HepG2 (cell line): ENCODE measurements at regions not wholly inside any gene's neighbourhood (a gene's known extent, or its start where the extent isn't known, plus 50 kb on each side); places are given as distances from the start of the nearest gene placed in this dataset.

Source experiments
- EP300 ChIP-seq, 3 experiments: sonication (generic) in 1 of 3; formaldehyde crosslinking in 1 of 3; IDR thresholded peaks; 2 replicates each; pipeline versions ENCODE4 v1.5.1 to v1.6.1; 2011 to 2020; ENCODE audit warnings: low read depth in 2 of 3, low read length in 2 of 3, borderline replicate concordance in 1 of 3, improper control_type of control experiment in 1 of 3, mild to moderate bottlenecking in 1 of 3, missing genetic modification reagents in 1 of 3, moderate library complexity in 1 of 3
- FIP1L1 ChIP-seq: fragments of 200-400 bp; formaldehyde crosslinking; IDR thresholded peaks from 2 replicates; pipeline ENCODE4 v1.6.1; 2018; ENCODE audit warnings: low read depth, mild to moderate bottlenecking, low read length, moderate library complexity, borderline replicate concordance; ENCODE audit not compliant: insufficient read depth
- KDM4B ChIP-seq: sonication (generic); formaldehyde crosslinking; IDR thresholded peaks from 2 replicates; pipeline ENCODE4 v1.4.0; 2020; ENCODE audit warnings: missing genetic modification reagents
- KLF16 ChIP-seq, 2 experiments: sonication (generic) in 1 of 2; formaldehyde crosslinking in 1 of 2; IDR thresholded peaks; 2 replicates each; pipeline versions ENCODE4 v1.6.1 to v1.8.0; 2016 to 2023; ENCODE audit warnings: missing genetic modification reagents in 2 of 2, missing compliant biosample characterization in 1 of 2
- MIER3 ChIP-seq: IDR thresholded peaks from 2 replicates; pipeline ENCODE4 v1.6.1; 2016; ENCODE audit warnings: missing compliant biosample characterization, borderline replicate concordance
- POLR2A ChIP-seq, 2 experiments: IDR thresholded peaks; 2 replicates each; pipeline ENCODE4 v1.6.1; 2011; ENCODE audit warnings: low read depth in 2 of 2, low read length in 2 of 2, mild to moderate bottlenecking in 1 of 2, moderate library complexity in 1 of 2; ENCODE audit not compliant: insufficient read depth in 1 of 2
- SALL2 ChIP-seq: sonication (generic); formaldehyde crosslinking; IDR thresholded peaks from 2 replicates; pipeline ENCODE4 v1.8.1; 2023; ENCODE audit warnings: mild to moderate bottlenecking, missing genetic modification reagents, inconsistent platforms
- SP1 ChIP-seq, 2 experiments: fragments of 450-650 bp in 1 of 2; sonication (generic) in 1 of 2; formaldehyde crosslinking in 1 of 2; IDR thresholded peaks; 2 replicates each; pipeline versions ENCODE4 v1.4.0 to v1.6.1; 2016 to 2020; ENCODE audit warnings: missing genetic modification reagents in 1 of 2
- SP2 ChIP-seq: sonication (generic); formaldehyde crosslinking; IDR thresholded peaks from 2 replicates; pipeline ENCODE4 v1.5.1; 2020; ENCODE audit warnings: mild to moderate bottlenecking, missing genetic modification reagents
- ZBTB42 ChIP-seq: sonication (generic); formaldehyde crosslinking; IDR thresholded peaks from 2 replicates; pipeline ENCODE4 v1.5.0; 2020; ENCODE audit warnings: mild to moderate bottlenecking, missing genetic modification reagents
- ZNF616 ChIP-seq: sonication (generic); formaldehyde crosslinking; IDR thresholded peaks from 2 replicates; pipeline ENCODE4 v1.5.0; 2020; ENCODE audit warnings: low read depth, mild to moderate bottlenecking, missing genetic modification reagents
- TF ChIP-seq, protein P1 (sequence below): sonication (generic); formaldehyde crosslinking; IDR thresholded peaks from 2 replicates; pipeline ENCODE4 v1.9.0; 2021; ENCODE audit warnings: missing genetic modification reagents, borderline replicate concordance
- TF ChIP-seq, protein P2 (sequence below): sonication (generic); formaldehyde crosslinking; IDR thresholded peaks from 2 replicates; pipeline ENCODE4 v1.5.0; 2020; ENCODE audit warnings: mild to moderate bottlenecking, missing genetic modification reagents, moderate library complexity
- TF ChIP-seq, protein P3 (sequence below): sonication (generic); formaldehyde crosslinking; conservative IDR thresholded peaks from 2 replicates; pipeline ENCODE4 v1.4.0; 2020; ENCODE audit warnings: missing genetic modification reagents

DNA sequence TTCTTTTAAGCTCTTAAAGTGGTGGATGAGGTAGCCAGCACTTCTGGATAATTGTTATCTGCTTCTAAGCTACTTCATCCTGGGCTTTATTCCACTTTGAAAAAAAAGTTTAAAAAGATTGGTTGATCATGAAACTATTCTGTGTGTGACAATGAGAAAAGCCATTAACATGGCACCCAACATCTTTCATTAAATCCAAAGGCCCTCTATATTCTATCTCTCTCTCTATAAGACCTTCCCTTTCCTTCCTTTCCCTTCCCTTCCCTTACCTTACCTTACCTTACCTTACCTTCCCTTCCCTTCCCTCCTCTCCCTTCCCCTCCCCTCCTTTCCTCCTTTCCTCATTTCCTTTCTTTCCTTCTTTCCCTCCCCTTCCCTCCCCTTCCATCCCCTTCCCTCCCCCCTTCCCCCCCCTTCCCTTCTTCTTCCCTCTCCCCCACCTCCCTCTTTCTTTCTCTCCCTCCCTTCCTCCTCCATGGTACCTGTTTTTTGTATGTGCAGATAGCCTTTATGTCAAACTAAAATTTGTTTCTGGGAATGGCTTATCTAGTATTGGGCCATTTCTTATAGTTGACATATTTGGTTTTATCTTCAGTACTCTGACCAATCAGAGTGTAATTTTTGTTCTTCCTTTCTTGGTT, 218.7 kb downstream of the DKK1 start:
- TF ChIP-seq SP2 (no peak), MIER3 (CRISPR knock-in tag) (no peak), EP300 (IDR thresholded peaks at IDR 0.05; ENCODE audit: low read depth in 2 of 2, low read length in 2 of 2) (no peak), EP300 (CRISPR knock-in tag; IDR thresholded peaks at IDR 0.05; ENCODE audit: borderline replicate concordance) (no peak), FIP1L1 (no peak), ZBTB42 (CRISPR knock-in tag) (no peak), SALL2 (CRISPR knock-in tag) (no peak), POLR2A (IDR thresholded peaks at IDR 0.05; ENCODE audit: insufficient read depth in 1 of 2, low read depth in 2 of 2, low read length in 2 of 2) (no peak), KLF16 (CRISPR knock-in tag; IDR thresholded peaks at IDR 0.05) (no peak), ZNF616 (CRISPR knock-in tag) (no peak), KDM4B (no peak), SP1 (IDR thresholded peaks at IDR 0.05) (no peak), SP1 (CRISPR knock-in tag; IDR thresholded peaks at IDR 0.05) (no peak)
- TF ChIP-seq, protein P1, sequence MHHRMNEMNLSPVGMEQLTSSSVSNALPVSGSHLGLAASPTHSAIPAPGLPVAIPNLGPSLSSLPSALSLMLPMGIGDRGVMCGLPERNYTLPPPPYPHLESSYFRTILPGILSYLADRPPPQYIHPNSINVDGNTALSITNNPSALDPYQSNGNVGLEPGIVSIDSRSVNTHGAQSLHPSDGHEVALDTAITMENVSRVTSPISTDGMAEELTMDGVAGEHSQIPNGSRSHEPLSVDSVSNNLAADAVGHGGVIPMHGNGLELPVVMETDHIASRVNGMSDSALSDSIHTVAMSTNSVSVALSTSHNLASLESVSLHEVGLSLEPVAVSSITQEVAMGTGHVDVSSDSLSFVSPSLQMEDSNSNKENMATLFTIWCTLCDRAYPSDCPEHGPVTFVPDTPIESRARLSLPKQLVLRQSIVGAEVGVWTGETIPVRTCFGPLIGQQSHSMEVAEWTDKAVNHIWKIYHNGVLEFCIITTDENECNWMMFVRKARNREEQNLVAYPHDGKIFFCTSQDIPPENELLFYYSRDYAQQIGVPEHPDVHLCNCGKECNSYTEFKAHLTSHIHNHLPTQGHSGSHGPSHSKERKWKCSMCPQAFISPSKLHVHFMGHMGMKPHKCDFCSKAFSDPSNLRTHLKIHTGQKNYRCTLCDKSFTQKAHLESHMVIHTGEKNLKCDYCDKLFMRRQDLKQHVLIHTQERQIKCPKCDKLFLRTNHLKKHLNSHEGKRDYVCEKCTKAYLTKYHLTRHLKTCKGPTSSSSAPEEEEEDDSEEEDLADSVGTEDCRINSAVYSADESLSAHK (CRISPR knock-in tag): no peak
- TF ChIP-seq, protein P2, sequence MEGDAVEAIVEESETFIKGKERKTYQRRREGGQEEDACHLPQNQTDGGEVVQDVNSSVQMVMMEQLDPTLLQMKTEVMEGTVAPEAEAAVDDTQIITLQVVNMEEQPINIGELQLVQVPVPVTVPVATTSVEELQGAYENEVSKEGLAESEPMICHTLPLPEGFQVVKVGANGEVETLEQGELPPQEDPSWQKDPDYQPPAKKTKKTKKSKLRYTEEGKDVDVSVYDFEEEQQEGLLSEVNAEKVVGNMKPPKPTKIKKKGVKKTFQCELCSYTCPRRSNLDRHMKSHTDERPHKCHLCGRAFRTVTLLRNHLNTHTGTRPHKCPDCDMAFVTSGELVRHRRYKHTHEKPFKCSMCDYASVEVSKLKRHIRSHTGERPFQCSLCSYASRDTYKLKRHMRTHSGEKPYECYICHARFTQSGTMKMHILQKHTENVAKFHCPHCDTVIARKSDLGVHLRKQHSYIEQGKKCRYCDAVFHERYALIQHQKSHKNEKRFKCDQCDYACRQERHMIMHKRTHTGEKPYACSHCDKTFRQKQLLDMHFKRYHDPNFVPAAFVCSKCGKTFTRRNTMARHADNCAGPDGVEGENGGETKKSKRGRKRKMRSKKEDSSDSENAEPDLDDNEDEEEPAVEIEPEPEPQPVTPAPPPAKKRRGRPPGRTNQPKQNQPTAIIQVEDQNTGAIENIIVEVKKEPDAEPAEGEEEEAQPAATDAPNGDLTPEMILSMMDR: no peak
- TF ChIP-seq, protein P3, sequence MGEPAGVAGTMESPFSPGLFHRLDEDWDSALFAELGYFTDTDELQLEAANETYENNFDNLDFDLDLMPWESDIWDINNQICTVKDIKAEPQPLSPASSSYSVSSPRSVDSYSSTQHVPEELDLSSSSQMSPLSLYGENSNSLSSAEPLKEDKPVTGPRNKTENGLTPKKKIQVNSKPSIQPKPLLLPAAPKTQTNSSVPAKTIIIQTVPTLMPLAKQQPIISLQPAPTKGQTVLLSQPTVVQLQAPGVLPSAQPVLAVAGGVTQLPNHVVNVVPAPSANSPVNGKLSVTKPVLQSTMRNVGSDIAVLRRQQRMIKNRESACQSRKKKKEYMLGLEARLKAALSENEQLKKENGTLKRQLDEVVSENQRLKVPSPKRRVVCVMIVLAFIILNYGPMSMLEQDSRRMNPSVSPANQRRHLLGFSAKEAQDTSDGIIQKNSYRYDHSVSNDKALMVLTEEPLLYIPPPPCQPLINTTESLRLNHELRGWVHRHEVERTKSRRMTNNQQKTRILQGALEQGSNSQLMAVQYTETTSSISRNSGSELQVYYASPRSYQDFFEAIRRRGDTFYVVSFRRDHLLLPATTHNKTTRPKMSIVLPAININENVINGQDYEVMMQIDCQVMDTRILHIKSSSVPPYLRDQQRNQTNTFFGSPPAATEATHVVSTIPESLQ (CRISPR knock-in tag): no peak
